Esophagus squamous epithelium (tissue), 5 donors: ENCODE measurements at regions not wholly inside any gene's neighbourhood (a gene's known extent, or its start where the extent isn't known, plus 50 kb on each side); places are given as distances from the start of the nearest gene placed in this dataset.

Experiments
- DNase-seq: peaks from one replicate; lab custom pipeline; 2025; lab: John Stamatoyannopoulos, UW
- H3K27ac ChIP-seq, 4 donors: fragments of 200-600 bp; sonication (generic); one replicate each; pipeline ENCODE4 v1.5.1; 2016 to 2019; ENCODE audit warnings: mild to moderate bottlenecking in 1 of 4
- H3K27me3 ChIP-seq, 4 donors: fragments of 200-600 bp; sonication (generic); 1 replicate in 3 of 4; 2 replicates in 1 of 4; pipeline versions ENCODE4 v1.5.1 to v1.6.0; 2017 to 2021; ENCODE audit warnings: antibody characterized with exemption in 1 of 4
- H3K36me3 ChIP-seq, 3 donors: fragments of 200-600 bp; sonication (generic); one replicate each; pipeline ENCODE4 v1.5.1; 2016 to 2019
- H3K4me1 ChIP-seq, 3 donors: fragments of 200-600 bp; sonication (generic); one replicate each; pipeline ENCODE4 v1.5.1; 2017 to 2019
- H3K4me3 ChIP-seq, 4 donors: fragments of 200-600 bp; sonication (generic); 1 replicate in 3 of 4; 2 replicates in 1 of 4; pipeline ENCODE4 v1.5.1; 2016 to 2019; ENCODE audit warnings: mild to moderate bottlenecking in 2 of 4, moderate library complexity in 1 of 4
- H3K9me3 ChIP-seq, 3 donors: fragments of 200-600 bp; sonication (generic); one replicate each; pipeline ENCODE4 v1.5.1; 2016 to 2019
- CTCF ChIP-seq, 6 experiments: fragments of 450-650 bp in 4 of 6; fragments of 200-600 bp in 2 of 6; sonication (generic) in 2 of 6; IDR thresholded peaks; one replicate each; pipeline ENCODE4 v1.5.1; 2016 to 2019; ENCODE audit warnings: antibody characterized with exemption in 6 of 6, mild to moderate bottlenecking in 4 of 6, moderate library complexity in 4 of 6
- POLR2A ChIP-seq, 4 donors: fragments of 450-650 bp; IDR thresholded peaks; one replicate each; pipeline ENCODE4 v1.6.1; 2017; ENCODE audit warnings: antibody characterized with exemption in 4 of 4, mild to moderate bottlenecking in 4 of 4, moderate library complexity in 3 of 4
- WGBS, 2 donors: methylation state at CpG; one replicate each; pipeline ENCODE4 v1.1.5; 2018; 5-methylcytosine and 5-hydroxymethylcytosine counted together
- intact Hi-C: fragments of 100-400 bp; cut with DNase I; formaldehyde crosslinking; loops from one replicate; pipeline ENCODE4 v1.15.0; 2022
- donor health status: DM: yes; HTN: yes; CAD: no.

- no peaks in the 10 kb centered on the region for H3K36me3 ChIP-seq
- WGBS, 2 donors, result 78 to 83% methylated on average over 5 of the region's 5 CpGs
- no peaks in the 10 kb centered on the region for H3K9me3 ChIP-seq
- no peak for DNase-seq
- intact Hi-C loops, result no loop called here
- TF ChIP-seq POLR2A (IDR thresholded peaks at IDR 0.05), result no peak
- TF ChIP-seq CTCF (IDR thresholded peaks at IDR 0.05), result no peak
- H3K27me3 ChIP-seq, result no peaks in the 10 kb centered on the region
- H3K4me1 ChIP-seq, result no peaks in the 10 kb centered on the region
- H3K27ac ChIP-seq, result no peak overlapping the region
- no peak overlapping the region for H3K4me3 ChIP-seq
Measured at GRCh38 chr15:96598514-96598913, 268.0 kb downstream of the NR2F2 start.

GRCh38 chr15:96599268-96599667, 268.8 kb downstream of the NR2F2 start:
- Histone ChIP-seq H3K27me3 (no peaks in the 10 kb centered on the region), H3K36me3 (no peaks in the 10 kb centered on the region), H3K27ac (no peak overlapping the region), H3K9me3 (no peaks in the 10 kb centered on the region), H3K4me1 (no peaks in the 10 kb centered on the region), H3K4me3 (no peak overlapping the region)
- no peak for TF ChIP-seq CTCF (IDR thresholded peaks at IDR 0.05)
- TF ChIP-seq POLR2A (IDR thresholded peaks at IDR 0.05), result no peak
- intact Hi-C loops, result no loop called here
- DNase-seq, result no peak
- WGBS, 2 donors, result 75 to 79% methylated on average over 3 of the region's 3 CpGs

GRCh38 chr15:96600350-96600749, 269.9 kb downstream of the NR2F2 start:
- no peaks in the 10 kb centered on the region for H3K36me3 ChIP-seq
- H3K4me1 ChIP-seq, result no peaks in the 10 kb centered on the region
- no peak for DNase-seq
- H3K4me3 ChIP-seq, result no peak overlapping the region
- no peak for TF ChIP-seq POLR2A (IDR thresholded peaks at IDR 0.05)
- TF ChIP-seq CTCF (IDR thresholded peaks at IDR 0.05), result no peak
- no peaks in the 10 kb centered on the region for H3K9me3 ChIP-seq
- H3K27me3 ChIP-seq, result no peaks in the 10 kb centered on the region
- intact Hi-C loops, result no loop called here
- WGBS, 2 donors, result 90% methylated on average over 4 of the region's 4 CpGs
- H3K27ac ChIP-seq, result no peak overlapping the region

- H3K36me3 ChIP-seq, result no peaks in the 10 kb centered on the region
- DNase-seq, result no peak
- intact Hi-C loops, result no loop called here
- H3K4me1 ChIP-seq, result no peaks in the 10 kb centered on the region
- H3K27ac ChIP-seq, result no peak overlapping the region
- H3K4me3 ChIP-seq, result no peak overlapping the region
- TF ChIP-seq POLR2A (IDR thresholded peaks at IDR 0.05), result no peak
- no peak for TF ChIP-seq CTCF (IDR thresholded peaks at IDR 0.05)
- 81 to 83% methylated on average over 5 to 6 of the region's 6 CpGs for WGBS, 2 donors
- peaks cover 0 to 4% (median 0%) of the 10 kb centered on the region in 4 donors for H3K27me3 ChIP-seq
- H3K9me3 ChIP-seq, result no peaks in the 10 kb centered on the region
Measured at GRCh38 chr15:96606617-96607016, 276.1 kb downstream of the NR2F2 start.

- no peak for TF ChIP-seq CTCF (IDR thresholded peaks at IDR 0.05)
- Histone ChIP-seq H3K36me3 (no peaks in the 10 kb centered on the region), H3K27ac (no peak overlapping the region), H3K27me3 (peaks cover 0 to 4% (median 0%) of the 10 kb centered on the region in 4 donors), H3K4me3 (no peak overlapping the region), H3K4me1 (no peaks in the 10 kb centered on the region), H3K9me3 (peaks cover 0 to 6% (median 0%) of the 10 kb centered on the region in 3 donors)
- WGBS, 2 donors, result 44 to 52% methylated on average over 3 of the region's 3 CpGs
- intact Hi-C loops, result no loop called here
- DNase-seq, result no peak
Measured at GRCh38 chr15:96610757-96611156, 280.3 kb downstream of the NR2F2 start.
